Gastrocnemius medialis (tissue), 4 donors: ENCODE measurements at regions not wholly inside any gene's neighbourhood (a gene's known extent, or its start where the extent isn't known, plus 50 kb on each side); places are given as distances from the start of the nearest gene placed in this dataset.
"Not testable (repeated sequence)": the region's sequence is repeated elsewhere in the genome, so short reads cannot be mapped to it uniquely, and the experiment has no call there.

Experiments
- ATAC-seq, 2 donors: fragments of 150-250 bp; one replicate each; pipeline ENCODE4 v1.9.1; 2016
- DNase-seq, 2 donors: peaks; one replicate each; pipeline ENCODE4 v3.0.0-alpha.2; 2019
- H3K27ac ChIP-seq, 4 donors: fragments of 200-600 bp; sonication (generic); 1 replicate in 1 of 4; 2 replicates in 3 of 4; pipeline ENCODE4 v1.5.1; 2016 to 2018; ENCODE audit warnings: mild to moderate bottlenecking in 2 of 4, moderate library complexity in 1 of 4
- H3K27me3 ChIP-seq, 3 donors: fragments of 200-600 bp; sonication (generic) in 2 of 3; 1 replicate in 1 of 3; 2 replicates in 2 of 3; pipeline versions ENCODE4 v1.5.1 to v1.6.0; 2016 to 2019; ENCODE audit warnings: mild to moderate bottlenecking in 1 of 3, moderate library complexity in 1 of 3
- H3K36me3 ChIP-seq, 2 donors: fragments of 200-600 bp; sonication (generic) in 1 of 2; one replicate each; pipeline ENCODE4 v1.5.1; 2017 to 2018
- H3K4me1 ChIP-seq, 2 donors: fragments of 200-600 bp; sonication (generic) in 1 of 2; one replicate each; pipeline ENCODE4 v1.5.1; 2016 to 2017; ENCODE audit warnings: mild to moderate bottlenecking in 2 of 2
- H3K4me3 ChIP-seq, 4 donors: fragments of 200-600 bp; sonication (generic) in 3 of 4; 1 replicate in 1 of 4; 2 replicates in 3 of 4; pipeline ENCODE4 v1.5.1; 2016 to 2019; ENCODE audit warnings: mild to moderate bottlenecking in 2 of 4
- H3K9me3 ChIP-seq, 3 donors: fragments of 200-600 bp; sonication (generic) in 2 of 3; 1 replicate in 1 of 3; 2 replicates in 2 of 3; pipeline ENCODE4 v1.5.1; 2016 to 2019
- POLR2A ChIP-seq, 2 donors: fragments of 450-650 bp; IDR thresholded peaks; one replicate each; pipeline ENCODE4 v1.6.1; 2017; ENCODE audit warnings: antibody characterized with exemption in 2 of 2, mild to moderate bottlenecking in 2 of 2, moderate library complexity in 2 of 2
- in situ Hi-C, 4 donors: fragments of 200-750 bp; cut with MboI; loops; one replicate each; pipeline versions ENCODE4 v1.15.0 to v1.8.0; 2017; ENCODE audit warnings: low sequenced_read_pairs in 4 of 4
- intact Hi-C: fragments of 100-400 bp; cut with DNase I; formaldehyde crosslinking; loops from one replicate; pipeline ENCODE4 v1.15.1; 2023; ENCODE audit warnings: low total_unique reads
- TF ChIP-seq, protein P1 (sequence below), 5 experiments: fragments of 450-650 bp in 3 of 5; fragments of 200-600 bp in 2 of 5; sonication (generic) in 2 of 5; IDR thresholded peaks in 4 of 5; conservative IDR thresholded peaks in 1 of 5; 1 replicate in 4 of 5; 2 replicates in 1 of 5; pipeline ENCODE4 v1.5.1; 2016 to 2019; ENCODE audit warnings: antibody characterized with exemption in 5 of 5, mild to moderate bottlenecking in 3 of 5, moderate library complexity in 3 of 5

DNA sequence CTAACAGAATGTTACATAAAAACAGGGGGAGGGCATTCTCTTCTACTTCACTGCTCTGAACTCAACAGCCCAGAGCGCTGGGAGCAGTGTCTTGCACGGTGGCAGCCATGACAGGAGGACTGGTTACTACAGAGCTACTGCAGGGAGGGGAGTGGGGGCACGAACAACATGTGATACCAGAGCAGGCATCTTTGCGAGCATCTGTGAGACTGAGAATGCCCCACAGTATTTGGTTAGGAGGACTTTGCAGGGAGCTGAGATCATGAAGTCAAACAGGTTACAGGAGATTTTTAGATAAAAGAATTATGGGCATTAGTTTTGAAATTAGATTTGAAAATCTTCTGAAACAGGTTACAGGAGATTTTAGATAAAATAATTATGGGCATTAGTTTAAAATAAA is 58.8 kb upstream of the GOLGA8B start:
- no peaks in the 10 kb centered on the region for H3K4me1 ChIP-seq
- ATAC-seq (no peak), DNase-seq (no peak)
- no peaks in the 10 kb centered on the region for H3K36me3 ChIP-seq
- no peak overlapping the region for H3K27ac ChIP-seq
- no peaks in the 10 kb centered on the region for H3K9me3 ChIP-seq
- no peak overlapping the region for H3K4me3 ChIP-seq
- no peaks in the 10 kb centered on the region for H3K27me3 ChIP-seq
- in situ Hi-C loops = no loop called here
- TF ChIP-seq, protein P1, sequence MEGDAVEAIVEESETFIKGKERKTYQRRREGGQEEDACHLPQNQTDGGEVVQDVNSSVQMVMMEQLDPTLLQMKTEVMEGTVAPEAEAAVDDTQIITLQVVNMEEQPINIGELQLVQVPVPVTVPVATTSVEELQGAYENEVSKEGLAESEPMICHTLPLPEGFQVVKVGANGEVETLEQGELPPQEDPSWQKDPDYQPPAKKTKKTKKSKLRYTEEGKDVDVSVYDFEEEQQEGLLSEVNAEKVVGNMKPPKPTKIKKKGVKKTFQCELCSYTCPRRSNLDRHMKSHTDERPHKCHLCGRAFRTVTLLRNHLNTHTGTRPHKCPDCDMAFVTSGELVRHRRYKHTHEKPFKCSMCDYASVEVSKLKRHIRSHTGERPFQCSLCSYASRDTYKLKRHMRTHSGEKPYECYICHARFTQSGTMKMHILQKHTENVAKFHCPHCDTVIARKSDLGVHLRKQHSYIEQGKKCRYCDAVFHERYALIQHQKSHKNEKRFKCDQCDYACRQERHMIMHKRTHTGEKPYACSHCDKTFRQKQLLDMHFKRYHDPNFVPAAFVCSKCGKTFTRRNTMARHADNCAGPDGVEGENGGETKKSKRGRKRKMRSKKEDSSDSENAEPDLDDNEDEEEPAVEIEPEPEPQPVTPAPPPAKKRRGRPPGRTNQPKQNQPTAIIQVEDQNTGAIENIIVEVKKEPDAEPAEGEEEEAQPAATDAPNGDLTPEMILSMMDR (IDR thresholded peaks at IDR 0.05 in 4 of 5, conservative IDR thresholded peaks at IDR 0.05 in 1 of 5) = no peak
- no peak for TF ChIP-seq POLR2A (IDR thresholded peaks at IDR 0.05)
- intact Hi-C loops = no loop called here

DNA sequence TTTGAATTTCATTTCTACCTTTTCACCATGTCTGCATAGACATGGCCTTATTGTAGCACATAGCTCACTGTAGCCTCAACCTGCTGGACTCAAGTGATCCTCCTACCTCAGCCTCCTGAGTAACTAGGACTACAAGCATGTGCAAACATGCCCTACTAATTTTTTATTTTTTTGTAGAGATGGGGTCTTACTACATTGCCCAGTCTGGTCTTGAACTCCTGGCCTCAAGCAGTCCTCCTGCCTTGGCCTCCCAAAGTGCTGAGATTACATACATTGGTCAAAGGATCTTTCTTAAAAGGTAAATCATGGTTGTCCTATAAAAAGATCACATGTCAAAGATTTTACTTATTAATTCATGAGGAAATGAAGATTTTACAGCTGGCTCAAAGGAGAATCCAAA is 57.2 kb upstream of the GOLGA8B start:
- intact Hi-C loops = no loop called here

DNA sequence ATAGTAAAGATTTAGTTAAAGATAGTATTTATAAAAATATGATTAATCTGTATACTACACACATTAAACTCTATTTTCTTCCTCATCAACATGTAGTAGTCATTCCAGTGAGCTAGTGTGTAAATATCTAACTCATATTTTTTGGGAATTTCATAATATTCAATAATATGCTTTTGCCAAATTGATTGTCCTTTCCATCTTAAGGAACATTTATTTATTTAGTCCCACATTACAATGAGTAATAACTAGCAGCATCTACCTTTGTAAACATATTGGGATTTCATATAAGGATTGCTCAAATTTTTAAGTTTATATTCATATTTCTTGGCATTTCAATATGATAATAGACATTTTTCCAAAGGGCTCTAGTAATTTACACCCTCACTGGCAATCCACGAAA is 53.9 kb upstream of the GOLGA8B start:
- in situ Hi-C loops (no loop called here), intact Hi-C loops (no loop called here)
- Histone ChIP-seq H3K9me3 (no peaks in the 10 kb centered on the region), H3K27ac (no peak overlapping the region), H3K4me3 (no peak overlapping the region), H3K27me3 (no peaks in the 10 kb centered on the region), H3K4me1 (no peaks in the 10 kb centered on the region), H3K36me3 (no peaks in the 10 kb centered on the region)
- DNase-seq (no peak), ATAC-seq (no peak)
- TF ChIP-seq, protein P1 (IDR thresholded peaks at IDR 0.05 in 4 of 5, conservative IDR thresholded peaks at IDR 0.05 in 1 of 5) = no peak
- no peak for TF ChIP-seq POLR2A (IDR thresholded peaks at IDR 0.05)

More for the DNA sequence above, 57.2 kb upstream of the GOLGA8B start:
- no peaks in the 10 kb centered on the region for H3K36me3 ChIP-seq
- no peak for TF ChIP-seq POLR2A (IDR thresholded peaks at IDR 0.05)
- TF ChIP-seq, protein P1 (IDR thresholded peaks at IDR 0.05 in 4 of 5, conservative IDR thresholded peaks at IDR 0.05 in 1 of 5) = no peak
- no peak for ATAC-seq
- no peak overlapping the region for H3K4me3 ChIP-seq
- H3K9me3 ChIP-seq = no peaks in the 10 kb centered on the region
- in situ Hi-C loops = no loop called here
- H3K4me1 ChIP-seq = no peaks in the 10 kb centered on the region
- no peak overlapping the region for H3K27ac ChIP-seq
- DNase-seq = no peak
- no peaks in the 10 kb centered on the region for H3K27me3 ChIP-seq

DNA sequence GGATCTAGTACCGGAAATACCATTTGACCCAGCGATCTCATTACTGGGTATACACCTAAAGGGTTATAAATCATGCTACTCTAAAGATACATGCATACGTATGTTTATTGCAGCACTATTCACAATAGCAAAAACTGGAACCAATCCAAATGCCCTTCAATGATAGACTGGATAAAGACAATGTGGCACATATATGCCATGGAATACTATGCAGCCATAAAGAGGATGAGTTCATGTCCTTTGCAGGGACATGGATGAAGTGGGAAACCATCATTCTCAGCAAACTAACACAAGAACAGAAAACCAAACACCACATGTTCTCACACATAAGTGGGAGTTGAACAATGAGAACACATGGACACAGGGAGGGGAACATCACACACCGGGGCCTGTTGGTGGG is 50.2 kb upstream of the GOLGA8B start:
- H3K27me3 ChIP-seq, H3K36me3 ChIP-seq, ATAC-seq, in situ Hi-C loops, H3K27ac ChIP-seq, H3K4me3 ChIP-seq, DNase-seq, H3K9me3 ChIP-seq, H3K4me1 ChIP-seq, intact Hi-C loops: not testable (repeated sequence)
